Sigmoid colon (tissue), 6 donors: ENCODE measurements at regions not wholly inside any gene's neighbourhood (a gene's known extent, or its start where the extent isn't known, plus 50 kb on each side); places are given as distances from the start of the nearest gene placed in this dataset.

Experiments used
- DNase-seq: peaks from one replicate; pipeline ENCODE4 v3.0.0-alpha.2; 2019
- H3K27ac ChIP-seq, 4 donors: fragments of 200-600 bp; sonication (generic); one replicate each; pipeline ENCODE4 v1.5.1; 2016 to 2019; ENCODE audit warnings: mild to moderate bottlenecking in 1 of 4
- H3K27me3 ChIP-seq, 3 donors: fragments of 200-600 bp; sonication (generic); one replicate each; pipeline ENCODE4 v1.5.1; 2019; ENCODE audit warnings: mild to moderate bottlenecking in 1 of 3
- H3K36me3 ChIP-seq, 4 donors: fragments of 200-600 bp; sonication (generic); one replicate each; pipeline ENCODE4 v1.5.1; 2016 to 2019
- H3K4me1 ChIP-seq, 4 donors: fragments of 200-600 bp; sonication (generic); one replicate each; pipeline ENCODE4 v1.5.1; 2017 to 2019
- H3K4me3 ChIP-seq, 4 donors: fragments of 200-600 bp; sonication (generic); one replicate each; pipeline ENCODE4 v1.5.1; 2017 to 2019; ENCODE audit warnings: mild to moderate bottlenecking in 2 of 4, moderate library complexity in 1 of 4
- H3K9me3 ChIP-seq, 4 donors: fragments of 200-600 bp in 3 of 4; sonication (generic) in 3 of 4; one replicate each; pipeline versions ENCODE4 v1.5.1 to v1.6.1; 2013 to 2019
- EP300 ChIP-seq, 4 donors: sonication (generic); formaldehyde crosslinking; IDR thresholded peaks; one replicate each; pipeline ENCODE4 v1.6.1; 2017; ENCODE audit warnings: antibody characterized with exemption in 4 of 4
- POLR2A ChIP-seq, 2 donors: fragments of 450-650 bp; IDR thresholded peaks; one replicate each; pipeline ENCODE4 v1.6.1; 2016; ENCODE audit warnings: antibody characterized with exemption in 2 of 2, mild to moderate bottlenecking in 2 of 2, moderate library complexity in 2 of 2
- POLR2AphosphoS5 ChIP-seq, 4 donors: sonication (generic); formaldehyde crosslinking; IDR thresholded peaks; one replicate each; pipeline ENCODE4 v1.6.1; 2017; ENCODE audit warnings: antibody characterized with exemption in 4 of 4
- WGBS, 2 donors: extraction: QIAGEN DNeasy Blood & Tissue Kit; methylation state at CpG; one replicate each; pipeline ENCODE4 v1.1.7; 2013; 5-methylcytosine and 5-hydroxymethylcytosine counted together
- intact Hi-C: fragments of 100-400 bp; cut with DNase I; formaldehyde crosslinking; loops from one replicate; pipeline ENCODE4 v1.15.1; 2023
- TF ChIP-seq, protein P1 (sequence below), 4 experiments: fragments of 450-650 bp in 3 of 4; fragments of 200-600 bp in 1 of 4; IDR thresholded peaks; one replicate each; pipeline ENCODE4 v1.5.1; 2016 to 2019; ENCODE audit warnings: antibody characterized with exemption in 4 of 4, mild to moderate bottlenecking in 3 of 4, moderate library complexity in 2 of 4
- donor health status: healthy with polysubstance abuse.
- donor health status: healthy.

DNA sequence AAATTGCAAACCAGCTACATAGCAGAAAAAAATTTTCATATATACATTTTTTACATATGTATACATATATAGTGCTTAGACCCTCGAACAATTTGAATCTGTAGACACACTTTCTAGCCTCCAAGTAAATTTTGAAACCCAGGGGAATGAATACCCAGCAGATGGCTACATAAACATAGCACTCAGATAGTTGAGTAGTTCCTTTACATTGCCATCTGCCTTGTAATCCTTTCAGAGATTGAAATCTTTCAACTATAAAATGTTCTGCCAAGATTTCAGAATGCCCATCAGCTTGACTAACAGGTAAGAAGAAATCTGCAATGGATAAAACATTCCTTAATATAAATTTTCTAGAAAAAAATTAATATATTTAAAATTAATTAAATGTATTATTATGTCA lies 1333.5 kb upstream of the CADM2 start:
- no peaks in the 10 kb centered on the region for H3K27me3 ChIP-seq
- H3K36me3 ChIP-seq: no peaks in the 10 kb centered on the region
- TF ChIP-seq, protein P1, sequence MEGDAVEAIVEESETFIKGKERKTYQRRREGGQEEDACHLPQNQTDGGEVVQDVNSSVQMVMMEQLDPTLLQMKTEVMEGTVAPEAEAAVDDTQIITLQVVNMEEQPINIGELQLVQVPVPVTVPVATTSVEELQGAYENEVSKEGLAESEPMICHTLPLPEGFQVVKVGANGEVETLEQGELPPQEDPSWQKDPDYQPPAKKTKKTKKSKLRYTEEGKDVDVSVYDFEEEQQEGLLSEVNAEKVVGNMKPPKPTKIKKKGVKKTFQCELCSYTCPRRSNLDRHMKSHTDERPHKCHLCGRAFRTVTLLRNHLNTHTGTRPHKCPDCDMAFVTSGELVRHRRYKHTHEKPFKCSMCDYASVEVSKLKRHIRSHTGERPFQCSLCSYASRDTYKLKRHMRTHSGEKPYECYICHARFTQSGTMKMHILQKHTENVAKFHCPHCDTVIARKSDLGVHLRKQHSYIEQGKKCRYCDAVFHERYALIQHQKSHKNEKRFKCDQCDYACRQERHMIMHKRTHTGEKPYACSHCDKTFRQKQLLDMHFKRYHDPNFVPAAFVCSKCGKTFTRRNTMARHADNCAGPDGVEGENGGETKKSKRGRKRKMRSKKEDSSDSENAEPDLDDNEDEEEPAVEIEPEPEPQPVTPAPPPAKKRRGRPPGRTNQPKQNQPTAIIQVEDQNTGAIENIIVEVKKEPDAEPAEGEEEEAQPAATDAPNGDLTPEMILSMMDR (IDR thresholded peaks at IDR 0.05): no peak
- no peaks in the 10 kb centered on the region for H3K4me1 ChIP-seq
- DNase-seq: no peak
- no peak overlapping the region for H3K27ac ChIP-seq
- H3K9me3 ChIP-seq: no peaks in the 10 kb centered on the region
- intact Hi-C loops: no loop called here
- 17 to 44% methylated on average over 1 of the region's 1 CpG for WGBS, 2 donors
- no peak overlapping the region for H3K4me3 ChIP-seq

DNA sequence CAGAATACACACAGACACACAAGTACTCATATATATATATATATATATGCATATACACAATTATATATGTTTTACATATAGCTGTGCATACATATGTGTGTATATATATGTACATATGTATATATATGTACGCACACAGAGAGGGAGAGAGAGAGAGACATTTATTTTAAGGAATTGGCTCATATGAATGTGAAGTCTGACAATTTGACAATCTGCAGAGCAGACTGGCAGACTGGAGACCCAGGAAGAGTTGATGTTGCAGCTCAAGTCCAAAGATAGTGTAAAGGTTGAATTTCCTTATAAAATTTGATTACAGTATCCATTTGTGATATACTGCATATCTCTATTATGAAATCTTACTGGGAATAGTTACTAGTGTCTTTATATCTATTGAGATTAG lies 1330.3 kb upstream of the CADM2 start:
- no peaks in the 10 kb centered on the region for H3K27me3 ChIP-seq
- no peaks in the 10 kb centered on the region for H3K36me3 ChIP-seq
- H3K4me1 ChIP-seq: no peaks in the 10 kb centered on the region
- 92 to 96% methylated on average over 1 of the region's 1 CpG for whole genome bisulfite sequencing, 2 donors
- intact Hi-C loops: no loop called here
- TF ChIP-seq POLR2AphosphoS5 (IDR thresholded peaks at IDR 0.05): no peak
- TF ChIP-seq, protein P1 (IDR thresholded peaks at IDR 0.05): no peak
- TF ChIP-seq EP300 (IDR thresholded peaks at IDR 0.05): no peak
- TF ChIP-seq POLR2A (IDR thresholded peaks at IDR 0.05): no peak
- H3K9me3 ChIP-seq: no peaks in the 10 kb centered on the region
- no peak overlapping the region for H3K27ac ChIP-seq
- DNase-seq: no peak
- H3K4me3 ChIP-seq: no peak overlapping the region

DNA sequence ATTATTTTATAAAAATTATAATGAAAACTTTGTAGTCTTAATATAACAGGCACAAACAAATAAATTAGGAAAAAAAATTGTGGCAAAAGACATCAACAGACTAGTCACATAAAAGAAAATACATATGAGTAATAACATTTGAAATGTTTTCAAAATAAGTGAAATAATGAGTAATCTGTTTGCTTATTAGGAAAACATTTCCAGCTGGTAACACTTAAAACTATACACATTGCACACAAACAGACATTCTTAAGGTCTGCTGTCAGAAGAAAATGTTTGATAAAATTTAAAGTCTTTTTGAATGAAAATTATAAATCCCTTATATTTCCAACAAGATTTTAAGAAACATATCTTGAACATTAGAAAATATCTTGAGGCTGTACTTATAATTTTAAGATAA lies 1326.3 kb upstream of the CADM2 start:
- Histone ChIP-seq H3K36me3 (no peaks in the 10 kb centered on the region), H3K4me1 (no peaks in the 10 kb centered on the region), H3K9me3 (peaks cover 0 to 2% (median 0%) of the 10 kb centered on the region in 4 donors), H3K27me3 (no peaks in the 10 kb centered on the region), H3K27ac (no peak overlapping the region), H3K4me3 (no peak overlapping the region)
- TF ChIP-seq POLR2A (IDR thresholded peaks at IDR 0.05): no peak
- TF ChIP-seq EP300 (IDR thresholded peaks at IDR 0.05): no peak
- DNase-seq: no peak
- intact Hi-C loops: no loop called here

DNA sequence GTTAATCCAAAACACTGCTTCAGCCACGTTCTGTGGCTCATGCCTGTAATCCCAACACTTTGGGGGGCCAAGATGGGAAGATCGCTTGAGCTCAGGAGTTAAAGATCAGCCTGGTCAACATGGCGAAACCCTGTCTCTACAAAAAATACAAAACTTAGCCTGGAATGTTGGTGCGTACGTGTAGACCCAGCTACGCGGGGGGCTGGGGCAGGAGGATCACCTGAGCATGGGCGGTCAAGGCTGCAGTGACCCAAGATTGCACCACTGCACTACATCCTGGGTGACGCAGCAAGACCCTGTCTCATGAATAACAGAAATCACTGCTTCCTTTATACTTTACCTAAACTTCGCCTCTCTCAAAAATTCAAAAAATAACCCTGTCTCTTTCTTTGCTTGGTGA lies 1325.0 kb upstream of the CADM2 start:
- H3K4me1 ChIP-seq: no peaks in the 10 kb centered on the region
- H3K9me3 ChIP-seq: peaks cover 0 to 2% (median 0%) of the 10 kb centered on the region in 4 donors
- DNase-seq: no peak
- H3K27ac ChIP-seq: no peak overlapping the region
- H3K4me3 ChIP-seq: no peak overlapping the region
- no peaks in the 10 kb centered on the region for H3K27me3 ChIP-seq
- 81 to 85% methylated on average over 10 of the region's 10 CpGs for whole genome bisulfite sequencing, 2 donors
- intact Hi-C loops: no loop called here
- TF ChIP-seq POLR2AphosphoS5 (IDR thresholded peaks at IDR 0.05) (no peak), EP300 (IDR thresholded peaks at IDR 0.05) (no peak), POLR2A (IDR thresholded peaks at IDR 0.05) (no peak)
- TF ChIP-seq, protein P1 (IDR thresholded peaks at IDR 0.05): no peak
- no peaks in the 10 kb centered on the region for H3K36me3 ChIP-seq

DNA sequence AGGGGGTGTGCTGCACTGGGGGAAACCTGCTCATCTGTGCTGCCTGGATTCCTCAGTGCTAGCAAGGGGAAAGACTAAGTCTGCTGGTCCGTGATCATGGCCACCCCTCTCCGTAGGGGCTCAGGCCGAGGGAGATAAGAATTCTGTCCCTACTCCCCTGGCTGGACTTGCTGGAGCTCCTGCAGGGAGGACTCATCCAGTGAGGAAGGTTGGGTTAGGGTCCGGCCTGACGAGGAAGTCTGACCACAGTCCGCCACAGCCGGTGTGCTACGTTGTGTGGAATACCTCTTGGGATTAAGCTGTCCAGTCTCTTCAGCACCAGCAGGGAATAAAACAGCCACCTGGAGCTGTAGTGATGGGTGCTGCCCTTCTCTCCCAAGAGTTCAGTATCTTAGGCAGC lies 1309.1 kb upstream of the CADM2 start:
- no peaks in the 10 kb centered on the region for H3K9me3 ChIP-seq
- H3K27ac ChIP-seq: no peak overlapping the region
- no peaks in the 10 kb centered on the region for H3K27me3 ChIP-seq
- WGBS, 2 donors: 88 to 89% methylated on average over 8 of the region's 8 CpGs
- H3K4me1 ChIP-seq: no peaks in the 10 kb centered on the region
- H3K4me3 ChIP-seq: no peak overlapping the region
- DNase-seq: no peak
- intact Hi-C loops: no loop called here
- H3K36me3 ChIP-seq: no peaks in the 10 kb centered on the region
- TF ChIP-seq, protein P1 (IDR thresholded peaks at IDR 0.05): no peak
- no peak for TF ChIP-seq POLR2A (IDR thresholded peaks at IDR 0.05)
- TF ChIP-seq EP300 (IDR thresholded peaks at IDR 0.05): no peak
- TF ChIP-seq POLR2AphosphoS5 (IDR thresholded peaks at IDR 0.05): no peak
